ENCODE measurements at regions not wholly inside any gene's neighbourhood (a gene's known extent, or its start where the extent isn't known, plus 50 kb on each side); places are given as distances from the start of the nearest gene placed in this dataset.

DNA sequence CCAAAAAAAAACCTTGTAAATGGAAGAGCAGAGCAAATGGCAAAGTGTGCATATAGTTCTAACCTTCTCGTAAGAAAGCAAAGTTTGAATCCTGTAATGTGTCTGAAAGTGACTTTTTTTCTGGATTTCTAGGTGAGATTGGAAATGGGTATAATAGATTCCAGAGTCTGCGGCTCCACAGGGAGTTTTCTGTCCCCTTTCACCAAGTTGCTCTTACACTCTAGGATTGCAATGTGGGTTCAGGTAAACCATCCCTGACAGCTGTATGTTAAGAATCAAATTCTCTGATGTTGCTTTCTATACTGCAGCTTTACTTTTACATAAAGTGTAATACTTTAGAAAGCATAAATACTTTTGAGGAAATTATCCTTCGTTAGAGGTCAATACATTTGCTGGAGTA is 260.1 kb downstream of the PRL start:
- peaks cover 3% of the 10 kb centered on the region; the same call in 1 of the 2 replicates for H3K9me1 ChIP-seq (ENCODE audit: insufficient read depth, low read length)
- no peak overlapping the region for H2BK120ac ChIP-seq (ENCODE audit: low read depth, low read length)
- no peak overlapping the region for H3K14ac ChIP-seq (replicated peaks; ENCODE audit: low read depth, low read length)
- no peak overlapping the region for H3K4me3 ChIP-seq (ENCODE audit: insufficient read depth, low read depth, low read length)
- H4K8ac ChIP-seq (ENCODE audit: low read depth in 2 of 2, low read length in 2 of 2): no peak overlapping the region
- no peak overlapping the region for H3K18ac ChIP-seq (ENCODE audit: low read depth, low read length)
- WGBS, 2 experiments (ENCODE audit: extremely low coverage in 2 of 2, insufficient read length in 1 of 2): no CpG with 5 or more reads among the region's 3 CpGs
- H3K56ac ChIP-seq (ENCODE audit: extremely low read depth, insufficient read depth, low read length): no peak overlapping the region
- BruUV-seq (replicated peaks): no TSS peak
- no peak for DNase-seq
- intact Hi-C loops (cut with micrococcal nuclease): no loop called here
- H4K5ac ChIP-seq (ENCODE audit: low read depth, low read length): no peak overlapping the region
- peaks cover 2% of the 10 kb centered on the region; the same call in 1 of the 2 replicates for H3K9me3 ChIP-seq (ENCODE audit: control insufficient read depth, insufficient read depth, low read length)
- in situ Hi-C loops (cut with MboI; ENCODE audit: low sequenced_read_pairs): no loop called here
- no peak overlapping the region for H2BK20ac ChIP-seq (ENCODE audit: low read depth, low read length)
- no peak overlapping the region for H3K9ac ChIP-seq (ENCODE audit: low read depth, low read length)
- H3K4me2 ChIP-seq (ENCODE audit: low read depth, low read length): no peak overlapping the region
- TF ChIP-seq CEBPB (IDR thresholded peaks at IDR 0.05; ENCODE audit: low read depth, low read length) (no peak), MAZ (IDR thresholded peaks at IDR 0.05; ENCODE audit: borderline replicate concordance, low read depth, low read length) (no peak), ELK1 (IDR thresholded peaks at IDR 0.05; ENCODE audit: borderline replicate concordance, low read depth, low read length) (no peak), POLR2A (IDR thresholded peaks at IDR 0.05; ENCODE audit: low read depth, low read length) (no peak), CHD1 (IDR thresholded peaks at IDR 0.05; ENCODE audit: low read depth, low read length) (no peak), RCOR1 (IDR thresholded peaks at IDR 0.05; ENCODE audit: insufficient replicate concordance, low read length) (no peak), FOS (IDR thresholded peaks at IDR 0.05; ENCODE audit: low read depth, low read length) (no peak)
- TF ChIP-seq, protein P1, sequence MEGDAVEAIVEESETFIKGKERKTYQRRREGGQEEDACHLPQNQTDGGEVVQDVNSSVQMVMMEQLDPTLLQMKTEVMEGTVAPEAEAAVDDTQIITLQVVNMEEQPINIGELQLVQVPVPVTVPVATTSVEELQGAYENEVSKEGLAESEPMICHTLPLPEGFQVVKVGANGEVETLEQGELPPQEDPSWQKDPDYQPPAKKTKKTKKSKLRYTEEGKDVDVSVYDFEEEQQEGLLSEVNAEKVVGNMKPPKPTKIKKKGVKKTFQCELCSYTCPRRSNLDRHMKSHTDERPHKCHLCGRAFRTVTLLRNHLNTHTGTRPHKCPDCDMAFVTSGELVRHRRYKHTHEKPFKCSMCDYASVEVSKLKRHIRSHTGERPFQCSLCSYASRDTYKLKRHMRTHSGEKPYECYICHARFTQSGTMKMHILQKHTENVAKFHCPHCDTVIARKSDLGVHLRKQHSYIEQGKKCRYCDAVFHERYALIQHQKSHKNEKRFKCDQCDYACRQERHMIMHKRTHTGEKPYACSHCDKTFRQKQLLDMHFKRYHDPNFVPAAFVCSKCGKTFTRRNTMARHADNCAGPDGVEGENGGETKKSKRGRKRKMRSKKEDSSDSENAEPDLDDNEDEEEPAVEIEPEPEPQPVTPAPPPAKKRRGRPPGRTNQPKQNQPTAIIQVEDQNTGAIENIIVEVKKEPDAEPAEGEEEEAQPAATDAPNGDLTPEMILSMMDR (conservative IDR thresholded peaks at IDR 0.05; ENCODE audit: low read depth, low read length): no peak
- TF ChIP-seq, protein P2, sequence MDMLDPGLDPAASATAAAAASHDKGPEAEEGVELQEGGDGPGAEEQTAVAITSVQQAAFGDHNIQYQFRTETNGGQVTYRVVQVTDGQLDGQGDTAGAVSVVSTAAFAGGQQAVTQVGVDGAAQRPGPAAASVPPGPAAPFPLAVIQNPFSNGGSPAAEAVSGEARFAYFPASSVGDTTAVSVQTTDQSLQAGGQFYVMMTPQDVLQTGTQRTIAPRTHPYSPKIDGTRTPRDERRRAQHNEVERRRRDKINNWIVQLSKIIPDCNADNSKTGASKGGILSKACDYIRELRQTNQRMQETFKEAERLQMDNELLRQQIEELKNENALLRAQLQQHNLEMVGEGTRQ (IDR thresholded peaks at IDR 0.05; ENCODE audit: low read depth, low read length): no peak
- H2AK9ac ChIP-seq (replicated peaks; ENCODE audit: low read depth, low read length, poor library complexity): no peak overlapping the region
- H3K36me3 ChIP-seq (ENCODE audit: control insufficient read depth, insufficient read depth, low read length): no peaks in the 10 kb centered on the region; the same call in 1 of the 2 replicates
- no peaks in the 10 kb centered on the region for H3K27me3 ChIP-seq (ENCODE audit: control insufficient read depth, insufficient read depth, low read length)
- no peak overlapping the region for H2BK15ac ChIP-seq (ENCODE audit: low read depth, low read length)
- dilution Hi-C loops (cut with HindIII; ENCODE audit: low sequenced_read_pairs, unreplicated experiment): no loop called here
- H4K91ac ChIP-seq (ENCODE audit: insufficient read depth, low read depth, low read length): no peak overlapping the region
- H2BK5ac ChIP-seq (ENCODE audit: low read depth, low read length, poor library complexity, severe bottlenecking): no peak overlapping the region
- no peak for ATAC-seq (ENCODE audit: low read depth)
- ChIA-PET POLR2A (ENCODE audit: unreplicated experiment) (no interaction called here), CTCF (no interaction called here)
- H2AFZ ChIP-seq (replicated peaks; ENCODE audit: low read length, poor library complexity): no peak overlapping the region
- no peaks in the 10 kb centered on the region for H3K79me1 ChIP-seq (ENCODE audit: low read depth in 1 of 2, low read length in 2 of 2)
- no peak overlapping the region for H3K4ac ChIP-seq (ENCODE audit: low read depth, low read length)
- no peak overlapping the region for H3K27ac ChIP-seq (ENCODE audit: insufficient read depth, low read length)
- no peak overlapping the region for H3K23ac ChIP-seq (ENCODE audit: low read depth, low read length)
- H2AK5ac ChIP-seq (ENCODE audit: low read depth, low read length): no peak overlapping the region
- no peaks in the 10 kb centered on the region for H4K20me1 ChIP-seq (ENCODE audit: insufficient read depth, low read length)
- peaks cover 2% of the 10 kb centered on the region; the same call in 1 of the 2 replicates for H3K4me1 ChIP-seq (ENCODE audit: control insufficient read depth, insufficient read depth, low read length)
